GM19452 (cell line): ENCODE measurements at regions not wholly inside any gene's neighbourhood (a gene's known extent, or its start where the extent isn't known, plus 50 kb on each side); places are given as distances from the start of the nearest gene placed in this dataset.

ENCODE experiments used
- ATAC-seq: cut with Tn5 transposase; IDR thresholded peaks from one replicate; pipeline ENCODE4 v1.9.1; 2021; ENCODE audit not compliant: unreplicated experiment

GRCh38 chr10:121405953-121406352 is 192.3 kb downstream of the FGFR2 start:
- ATAC-seq, result no peak

DNA sequence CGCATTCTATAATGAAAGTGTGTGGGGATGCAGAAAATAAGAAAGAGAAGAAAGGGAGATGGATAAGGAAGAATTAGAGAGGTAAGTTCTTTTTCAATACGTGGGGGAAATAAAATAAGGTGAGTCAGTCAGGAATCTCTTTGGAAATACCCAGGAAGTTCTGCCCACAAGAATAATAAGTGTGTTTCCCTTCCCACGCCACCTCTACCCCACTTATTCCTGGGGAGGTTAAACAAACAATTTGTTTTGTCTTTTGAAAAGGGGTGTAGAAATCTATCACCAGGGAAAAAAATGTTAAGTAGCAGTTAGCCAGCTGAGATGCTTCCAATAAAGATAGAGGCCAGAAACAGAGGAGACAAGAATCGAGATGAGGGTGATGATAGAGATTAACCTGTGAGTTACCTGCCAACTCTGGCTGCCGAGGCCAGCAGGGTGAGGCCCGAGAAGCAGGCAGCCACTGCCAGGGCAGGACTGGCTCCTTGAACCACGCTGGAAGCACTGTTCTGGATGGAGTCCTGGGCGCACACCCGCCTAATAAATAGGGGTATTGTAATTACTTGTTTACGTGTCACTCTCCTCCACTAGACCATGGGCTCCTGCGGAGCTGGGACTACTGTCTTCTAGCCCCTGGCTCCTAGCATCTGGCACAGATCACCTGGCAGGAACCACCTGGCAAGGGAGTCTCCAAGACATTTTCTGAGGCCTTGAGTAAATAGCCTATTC is 191.3 kb downstream of the FGFR2 start:
- no peak for ATAC-seq

GRCh38 chr10:121409466-121410104 is 188.7 kb downstream of the FGFR2 start:
- no peak for ATAC-seq

GRCh38 chr10:121411004-121411403 is 187.2 kb downstream of the FGFR2 start:
- ATAC-seq, result no peak

GRCh38 chr10:121413951-121414350 is 184.3 kb downstream of the FGFR2 start:
- ATAC-seq, result no peak

- no peak for ATAC-seq
These were observed 183.7 kb downstream of the FGFR2 start for GRCh38 chr10:121414366-121415062.

GRCh38 chr10:121415063-121415399 is 183.2 kb downstream of the FGFR2 start:
- no peak for ATAC-seq

- no peak for ATAC-seq
These were observed 182.2 kb downstream of the FGFR2 start for GRCh38 chr10:121416071-121416470.

DNA sequence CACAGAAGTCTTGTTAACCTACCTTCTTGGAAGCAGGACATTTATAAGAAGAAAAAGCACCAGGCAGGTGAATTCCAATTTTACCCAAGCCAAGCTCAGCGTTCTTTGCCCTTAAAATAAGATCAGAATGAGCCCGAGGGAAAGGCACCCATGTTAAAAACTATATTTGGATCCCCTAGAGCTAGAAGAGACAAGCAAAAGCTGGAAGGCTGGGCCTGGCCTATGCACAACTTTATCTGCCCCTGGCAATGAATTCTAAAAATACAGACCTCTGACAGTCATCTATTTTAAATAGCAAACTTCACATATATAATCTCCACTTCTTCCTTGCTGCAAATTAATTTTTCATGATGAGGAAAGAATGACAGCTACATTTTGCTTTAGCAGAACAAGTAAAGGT is 180.9 kb downstream of the FGFR2 start:
- ATAC-seq, result no peak

GRCh38 chr10:121418126-121418777 is 180.0 kb downstream of the FGFR2 start:
- ATAC-seq, result no peak

GRCh38 chr10:121420006-121420405 is 178.2 kb downstream of the FGFR2 start:
- ATAC-seq, result no peak

- ATAC-seq, result no peak
These were observed 176.1 kb downstream of the FGFR2 start for GRCh38 chr10:121422096-121422495.

GRCh38 chr10:121425623-121426022 is 172.6 kb downstream of the FGFR2 start:
- no peak for ATAC-seq

DNA sequence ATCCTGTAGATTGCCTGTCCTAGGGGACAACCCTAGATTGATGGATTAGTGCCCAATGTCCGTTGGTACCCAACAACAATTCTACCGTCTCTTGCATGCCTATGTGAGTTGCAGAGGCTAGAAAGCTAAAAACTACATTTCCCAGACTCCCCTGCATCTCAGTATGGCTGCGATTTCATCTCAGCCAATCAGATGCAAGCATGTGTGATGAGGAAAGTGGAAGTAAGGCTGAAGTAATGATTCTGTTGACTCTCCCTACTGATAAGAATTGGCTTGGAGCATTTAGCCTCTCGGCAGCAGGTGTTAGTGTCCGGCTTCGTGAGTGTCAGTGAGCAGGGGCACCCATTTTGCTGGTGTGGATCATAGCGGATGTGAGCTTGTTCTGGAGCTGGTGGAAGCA is 171.9 kb downstream of the FGFR2 start:
- no peak for ATAC-seq
